Neural cell (in vitro differentiated cells): ENCODE measurements at regions not wholly inside any gene's neighbourhood (a gene's known extent, or its start where the extent isn't known, plus 50 kb on each side); places are given as distances from the start of the nearest gene placed in this dataset.

Source experiments
- EP300 ChIP-seq: fragments of 450-650 bp; conservative IDR thresholded peaks from 2 replicates; pipeline ENCODE4 v1.6.1; 2014; ENCODE audit warnings: antibody characterized with exemption, mild to moderate bottlenecking, moderate library complexity; ENCODE audit not compliant: poor library complexity, severe bottlenecking
- POLR2AphosphoS5 ChIP-seq: IDR thresholded peaks from 2 replicates; pipeline ENCODE4 v1.6.1; 2012
- TF ChIP-seq, protein P1 (sequence below): fragments of 450-650 bp; IDR thresholded peaks from 2 replicates; pipeline ENCODE4 v1.5.1; 2014; ENCODE audit warnings: antibody characterized with exemption, mild to moderate bottlenecking, moderate library complexity; ENCODE audit not compliant: poor library complexity, severe bottlenecking

DNA sequence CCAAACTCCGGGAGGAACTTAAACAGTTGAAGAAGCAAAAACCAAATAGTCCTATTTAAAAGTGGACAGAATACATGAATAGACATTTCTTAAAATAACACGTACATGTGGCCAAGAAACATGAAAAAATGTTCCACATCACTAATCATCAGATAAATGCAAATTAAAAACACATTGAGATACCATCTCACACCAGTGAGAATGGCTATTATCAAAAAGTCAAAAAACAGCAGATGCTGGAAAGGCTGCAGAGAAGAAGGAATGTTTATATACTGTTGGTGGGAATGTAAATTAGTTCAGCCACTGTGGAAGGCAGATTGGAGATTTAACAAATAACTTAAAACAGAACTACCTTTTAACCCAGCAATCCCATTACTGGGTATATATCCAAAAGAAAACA lies 283.0 kb upstream of the IZUMO3 start:
- TF ChIP-seq, protein P1, sequence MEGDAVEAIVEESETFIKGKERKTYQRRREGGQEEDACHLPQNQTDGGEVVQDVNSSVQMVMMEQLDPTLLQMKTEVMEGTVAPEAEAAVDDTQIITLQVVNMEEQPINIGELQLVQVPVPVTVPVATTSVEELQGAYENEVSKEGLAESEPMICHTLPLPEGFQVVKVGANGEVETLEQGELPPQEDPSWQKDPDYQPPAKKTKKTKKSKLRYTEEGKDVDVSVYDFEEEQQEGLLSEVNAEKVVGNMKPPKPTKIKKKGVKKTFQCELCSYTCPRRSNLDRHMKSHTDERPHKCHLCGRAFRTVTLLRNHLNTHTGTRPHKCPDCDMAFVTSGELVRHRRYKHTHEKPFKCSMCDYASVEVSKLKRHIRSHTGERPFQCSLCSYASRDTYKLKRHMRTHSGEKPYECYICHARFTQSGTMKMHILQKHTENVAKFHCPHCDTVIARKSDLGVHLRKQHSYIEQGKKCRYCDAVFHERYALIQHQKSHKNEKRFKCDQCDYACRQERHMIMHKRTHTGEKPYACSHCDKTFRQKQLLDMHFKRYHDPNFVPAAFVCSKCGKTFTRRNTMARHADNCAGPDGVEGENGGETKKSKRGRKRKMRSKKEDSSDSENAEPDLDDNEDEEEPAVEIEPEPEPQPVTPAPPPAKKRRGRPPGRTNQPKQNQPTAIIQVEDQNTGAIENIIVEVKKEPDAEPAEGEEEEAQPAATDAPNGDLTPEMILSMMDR = no peak
- no peak for TF ChIP-seq POLR2AphosphoS5
- TF ChIP-seq EP300 = no peak
